Activated T-helper 17 cell treated with anti-CD3 and anti-CD28 coated beads, Interleukin-2, amount 50 U/mL, for 72 hours (primary cell): ENCODE measurements at regions not wholly inside any gene's neighbourhood (a gene's known extent, or its start where the extent isn't known, plus 50 kb on each side); places are given as distances from the start of the nearest gene placed in this dataset.

Experiments used
- ATAC-seq: fragments of 150-1000 bp; cut with Tn5 transposase; replicated peaks from 2 replicates; pipeline ENCODE4 v1.10.0; 2021; ENCODE audit warnings: mild to moderate bottlenecking, moderate library complexity
- H3K27ac Mint-ChIP-seq: one replicate; pipeline ENCODE4 v1.8.0; 2022; ENCODE audit warnings: mixed read lengths
- H3K27me3 Mint-ChIP-seq: one replicate; pipeline ENCODE4 v1.8.0; 2022; ENCODE audit warnings: mixed read lengths
- H3K36me3 Mint-ChIP-seq: one replicate; pipeline ENCODE4 v1.8.0; 2022; ENCODE audit warnings: low read depth, mild to moderate bottlenecking, mixed read lengths
- H3K4me1 Mint-ChIP-seq: one replicate; pipeline ENCODE4 v1.8.0; 2022; ENCODE audit warnings: mixed read lengths
- H3K4me3 Mint-ChIP-seq: one replicate; pipeline ENCODE4 v1.8.0; 2022; ENCODE audit warnings: mild to moderate bottlenecking, mixed read lengths
- H3K9me3 Mint-ChIP-seq: one replicate; pipeline ENCODE4 v1.8.0; 2022; ENCODE audit warnings: mixed read lengths

DNA sequence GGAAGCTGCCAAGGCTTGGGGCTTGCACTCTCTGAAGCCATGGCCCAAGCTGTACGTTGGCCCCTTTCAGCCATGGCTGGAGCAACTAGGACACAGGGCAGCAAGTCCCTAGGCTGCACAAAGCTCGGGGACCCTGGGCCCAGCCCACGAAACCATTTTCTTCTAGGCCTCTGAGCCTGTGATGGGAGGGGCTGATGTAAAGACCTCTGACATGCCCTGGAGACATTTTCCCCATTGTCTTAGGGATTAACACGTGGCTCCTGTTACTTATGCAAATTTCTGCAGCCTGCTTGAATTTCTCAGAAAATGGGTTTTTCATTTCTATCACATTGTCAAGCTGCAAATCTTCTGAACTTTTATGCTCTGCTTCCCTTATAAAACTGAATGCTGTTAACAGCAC is 83.0 kb upstream of the DAP start:
- H3K9me3 Mint-ChIP-seq, result no peaks in the 10 kb centered on the region
- H3K4me1 Mint-ChIP-seq, result no peaks in the 10 kb centered on the region
- H3K27me3 Mint-ChIP-seq, result peaks cover 19% of the 10 kb centered on the region
- no peak overlapping the region for H3K27ac Mint-ChIP-seq
- no peak overlapping the region for H3K4me3 Mint-ChIP-seq
- ATAC-seq, result no peak
- no peaks in the 10 kb centered on the region for H3K36me3 Mint-ChIP-seq

GRCh38 chr5:10842823-10843222 is 81.8 kb upstream of the DAP start:
- H3K9me3 Mint-ChIP-seq, result no peaks in the 10 kb centered on the region
- no peak overlapping the region for H3K27ac Mint-ChIP-seq
- no peak overlapping the region for H3K4me3 Mint-ChIP-seq
- H3K36me3 Mint-ChIP-seq, result no peaks in the 10 kb centered on the region
- H3K27me3 Mint-ChIP-seq, result peaks cover 26% of the 10 kb centered on the region
- H3K4me1 Mint-ChIP-seq, result no peaks in the 10 kb centered on the region
- ATAC-seq, result no peak

- Mint-ChIP-seq H3K27me3 (peaks cover 28% of the 10 kb centered on the region), H3K27ac (no peak overlapping the region), H3K4me1 (no peaks in the 10 kb centered on the region), H3K4me3 (no peak overlapping the region), H3K36me3 (no peaks in the 10 kb centered on the region), H3K9me3 (no peaks in the 10 kb centered on the region)
- ATAC-seq, result no peak
Measured at GRCh38 chr5:10839916-10840599, 79.0 kb upstream of the DAP start.

- no peak for ATAC-seq
- Mint-ChIP-seq H3K4me1 (no peaks in the 10 kb centered on the region), H3K4me3 (no peak overlapping the region), H3K27ac (no peak overlapping the region), H3K27me3 (peaks cover 22% of the 10 kb centered on the region), H3K9me3 (no peaks in the 10 kb centered on the region), H3K36me3 (no peaks in the 10 kb centered on the region)
Measured at GRCh38 chr5:10839118-10839517, 78.1 kb upstream of the DAP start.

DNA sequence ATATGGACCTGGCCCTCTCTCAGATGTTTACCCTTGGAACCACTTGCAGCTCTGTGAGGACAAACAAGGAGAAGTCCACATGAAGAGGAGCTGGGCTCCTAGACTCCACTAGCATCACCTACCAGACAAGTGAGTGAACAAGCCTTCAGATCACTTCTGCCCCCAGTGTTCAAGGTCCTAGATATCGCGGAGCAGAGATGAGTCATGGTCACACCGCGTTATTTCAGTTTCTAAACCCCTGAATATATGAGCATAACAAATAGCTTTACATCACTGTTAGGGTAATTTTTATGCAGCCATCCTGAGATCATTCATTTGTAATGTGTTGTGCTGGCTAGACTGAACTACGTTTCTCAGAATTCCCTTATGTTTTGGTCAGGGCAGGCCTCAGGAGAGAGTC is 77.0 kb upstream of the DAP start:
- no peaks in the 10 kb centered on the region for H3K4me1 Mint-ChIP-seq
- peak; percentile 39 for ATAC-seq

GRCh38 chr5:10836986-10837385 is 76.0 kb upstream of the DAP start:
- Mint-ChIP-seq H3K9me3 (no peaks in the 10 kb centered on the region), H3K4me3 (no peak overlapping the region), H3K36me3 (no peaks in the 10 kb centered on the region), H3K4me1 (no peaks in the 10 kb centered on the region), H3K27ac (no peak overlapping the region), H3K27me3 (peaks cover 21% of the 10 kb centered on the region)
- no peak for ATAC-seq

More for the DNA sequence above, 77.0 kb upstream of the DAP start:
- no peaks in the 10 kb centered on the region for H3K9me3 Mint-ChIP-seq
- H3K4me3 Mint-ChIP-seq, result no peak overlapping the region
- H3K27ac Mint-ChIP-seq, result no peak overlapping the region
- no peaks in the 10 kb centered on the region for H3K36me3 Mint-ChIP-seq
- peaks cover 22% of the 10 kb centered on the region for H3K27me3 Mint-ChIP-seq

DNA sequence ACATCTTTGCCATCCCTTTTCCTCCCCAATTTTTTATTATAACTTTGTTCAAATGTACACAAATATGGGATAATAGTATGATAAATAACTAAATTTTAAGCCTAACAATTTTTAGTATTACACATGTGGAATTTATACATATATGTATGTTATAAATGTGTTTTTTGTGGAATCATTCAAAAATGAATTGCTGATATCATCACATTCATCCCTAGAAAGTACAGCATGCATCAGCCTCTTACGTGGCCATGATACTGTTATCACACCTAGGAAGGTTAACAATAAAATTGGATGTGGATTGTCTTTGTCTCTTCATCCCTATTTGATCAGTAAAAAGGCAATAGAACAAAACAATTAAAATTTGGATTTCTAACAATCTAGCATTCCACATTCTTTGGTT is 73.7 kb upstream of the DAP start:
- Mint-ChIP-seq H3K4me1 (no peaks in the 10 kb centered on the region), H3K4me3 (no peak overlapping the region), H3K27ac (no peak overlapping the region), H3K27me3 (peaks cover 20% of the 10 kb centered on the region), H3K36me3 (no peaks in the 10 kb centered on the region), H3K9me3 (no peaks in the 10 kb centered on the region)
- ATAC-seq, result no peak

DNA sequence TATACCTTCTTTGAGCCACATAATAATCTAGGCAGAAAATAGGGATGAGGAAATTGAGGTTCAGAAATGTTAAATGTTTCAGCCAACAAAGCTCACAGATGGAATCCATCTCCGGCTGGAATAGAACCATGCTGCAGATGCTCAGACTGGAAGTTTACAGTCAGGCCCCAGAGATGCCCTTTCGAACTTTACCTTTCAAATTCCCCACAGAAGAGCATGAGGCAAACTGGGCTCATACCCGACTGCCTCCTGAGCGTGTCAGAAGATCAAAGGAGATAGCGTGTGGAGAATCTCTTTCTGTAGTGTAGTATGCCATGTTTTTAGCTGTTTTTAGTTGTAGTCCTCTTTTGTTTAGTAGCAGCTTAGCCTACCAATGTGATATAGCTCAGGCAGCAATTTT is 72.0 kb upstream of the DAP start:
- Mint-ChIP-seq H3K4me3 (no peak overlapping the region), H3K27me3 (peaks cover 12% of the 10 kb centered on the region), H3K4me1 (no peaks in the 10 kb centered on the region), H3K9me3 (no peaks in the 10 kb centered on the region), H3K27ac (no peak overlapping the region), H3K36me3 (no peaks in the 10 kb centered on the region)
- no peak for ATAC-seq

GRCh38 chr5:10832421-10832820 is 71.4 kb upstream of the DAP start:
- Mint-ChIP-seq H3K4me3 (no peak overlapping the region), H3K4me1 (no peaks in the 10 kb centered on the region), H3K9me3 (no peaks in the 10 kb centered on the region), H3K36me3 (no peaks in the 10 kb centered on the region), H3K27me3 (peaks cover 7% of the 10 kb centered on the region), H3K27ac (no peak overlapping the region)
- ATAC-seq, result no peak

GRCh38 chr5:10831419-10831818 is 70.4 kb upstream of the DAP start:
- H3K4me3 Mint-ChIP-seq, result no peak overlapping the region
- H3K36me3 Mint-ChIP-seq, result no peaks in the 10 kb centered on the region
- peaks cover 7% of the 10 kb centered on the region for H3K27me3 Mint-ChIP-seq
- H3K4me1 Mint-ChIP-seq, result no peaks in the 10 kb centered on the region
- ATAC-seq, result no peak
- no peak overlapping the region for H3K27ac Mint-ChIP-seq
- H3K9me3 Mint-ChIP-seq, result no peaks in the 10 kb centered on the region

DNA sequence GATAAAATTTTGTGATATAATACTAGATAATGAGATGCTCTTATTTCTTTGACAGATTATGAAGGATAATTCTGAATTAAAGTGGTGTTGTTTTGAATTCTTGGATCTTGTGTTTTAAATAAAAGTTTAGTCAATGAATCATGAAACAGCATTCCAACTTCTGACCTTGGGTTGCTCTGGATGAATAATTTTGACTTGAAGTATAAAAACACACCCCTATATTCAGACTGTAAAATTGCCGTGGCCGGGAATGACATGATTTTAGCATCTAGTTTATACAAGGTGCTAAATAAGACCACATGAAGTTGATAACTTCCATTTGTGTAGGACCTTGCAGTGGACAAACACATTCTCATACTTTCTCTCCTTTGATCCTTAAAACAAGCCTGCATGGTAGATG is 67.2 kb upstream of the DAP start:
- no peak overlapping the region for H3K27ac Mint-ChIP-seq
- no peaks in the 10 kb centered on the region for H3K36me3 Mint-ChIP-seq
- no peaks in the 10 kb centered on the region for H3K9me3 Mint-ChIP-seq
- no peaks in the 10 kb centered on the region for H3K4me1 Mint-ChIP-seq
- H3K27me3 Mint-ChIP-seq, result peaks cover 13% of the 10 kb centered on the region
- no peak for ATAC-seq
- no peak overlapping the region for H3K4me3 Mint-ChIP-seq

GRCh38 chr5:10827571-10827970 is 66.5 kb upstream of the DAP start:
- ATAC-seq, result no peak
- no peak overlapping the region for H3K4me3 Mint-ChIP-seq
- no peaks in the 10 kb centered on the region for H3K9me3 Mint-ChIP-seq
- H3K27ac Mint-ChIP-seq, result no peak overlapping the region
- H3K27me3 Mint-ChIP-seq, result peaks cover 14% of the 10 kb centered on the region
- H3K36me3 Mint-ChIP-seq, result no peaks in the 10 kb centered on the region
- no peaks in the 10 kb centered on the region for H3K4me1 Mint-ChIP-seq

GRCh38 chr5:10826971-10827370 is 65.9 kb upstream of the DAP start:
- Mint-ChIP-seq H3K4me1 (no peaks in the 10 kb centered on the region), H3K27me3 (peaks cover 15% of the 10 kb centered on the region), H3K4me3 (no peak overlapping the region), H3K9me3 (no peaks in the 10 kb centered on the region), H3K27ac (no peak overlapping the region), H3K36me3 (no peaks in the 10 kb centered on the region)
- ATAC-seq, result no peak

- H3K27me3 Mint-ChIP-seq, result peaks cover 14% of the 10 kb centered on the region
- no peak overlapping the region for H3K4me3 Mint-ChIP-seq
- no peaks in the 10 kb centered on the region for H3K4me1 Mint-ChIP-seq
- H3K36me3 Mint-ChIP-seq, result no peaks in the 10 kb centered on the region
- no peaks in the 10 kb centered on the region for H3K9me3 Mint-ChIP-seq
- H3K27ac Mint-ChIP-seq, result no peak overlapping the region
- ATAC-seq, result no peak
Measured at GRCh38 chr5:10825897-10826644, 65.0 kb upstream of the DAP start.

GRCh38 chr5:10812218-10812617 is 51.2 kb upstream of the DAP start:
- Mint-ChIP-seq H3K9me3 (peaks cover 3% of the 10 kb centered on the region), H3K4me3 (no peak overlapping the region), H3K27me3 (peaks cover 18% of the 10 kb centered on the region), H3K36me3 (no peaks in the 10 kb centered on the region), H3K4me1 (no peaks in the 10 kb centered on the region), H3K27ac (no peak overlapping the region)
- no peak for ATAC-seq
